OCI-LY3 (cell line): ENCODE measurements at regions not wholly inside any gene's neighbourhood (a gene's known extent, or its start where the extent isn't known, plus 50 kb on each side); places are given as distances from the start of the nearest gene placed in this dataset.

Source experiments
- EZH2phosphoT487 ChIP-seq: fragments of 200-600 bp; shearing (Covaris generic); IDR thresholded peaks from 2 replicates; pipeline ENCODE4 v1.6.1; 2018; ENCODE audit warnings: antibody characterized with exemption, mixed run types, low read depth
- TF ChIP-seq, protein P1 (sequence below): fragments of 200-600, 300-600 bp; sonication (generic); IDR thresholded peaks from 2 replicates; pipeline ENCODE4 v1.5.1; 2014; ENCODE audit warnings: antibody characterized with exemption, low read length, low read depth

DNA sequence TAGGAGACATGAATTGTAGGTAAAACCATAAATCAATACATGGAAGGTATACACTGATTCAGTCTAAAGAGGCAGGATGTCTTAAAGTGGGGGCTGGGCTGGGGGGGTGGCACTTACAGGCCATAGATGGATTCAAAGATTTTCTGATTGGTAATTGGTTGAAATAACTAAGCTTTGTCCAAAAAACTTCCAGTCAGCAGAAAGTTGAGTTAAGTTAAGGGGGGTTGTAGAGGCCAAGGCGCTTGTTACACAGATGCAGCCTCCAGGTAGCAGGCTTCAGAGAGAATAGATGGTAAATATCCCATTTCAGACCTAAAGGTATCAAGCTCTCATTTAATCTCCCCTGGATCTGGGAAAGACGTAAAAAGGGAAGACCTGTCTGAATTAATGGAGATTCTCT lies 233.6 kb upstream of the NRXN1 start:
- TF ChIP-seq, protein P1, sequence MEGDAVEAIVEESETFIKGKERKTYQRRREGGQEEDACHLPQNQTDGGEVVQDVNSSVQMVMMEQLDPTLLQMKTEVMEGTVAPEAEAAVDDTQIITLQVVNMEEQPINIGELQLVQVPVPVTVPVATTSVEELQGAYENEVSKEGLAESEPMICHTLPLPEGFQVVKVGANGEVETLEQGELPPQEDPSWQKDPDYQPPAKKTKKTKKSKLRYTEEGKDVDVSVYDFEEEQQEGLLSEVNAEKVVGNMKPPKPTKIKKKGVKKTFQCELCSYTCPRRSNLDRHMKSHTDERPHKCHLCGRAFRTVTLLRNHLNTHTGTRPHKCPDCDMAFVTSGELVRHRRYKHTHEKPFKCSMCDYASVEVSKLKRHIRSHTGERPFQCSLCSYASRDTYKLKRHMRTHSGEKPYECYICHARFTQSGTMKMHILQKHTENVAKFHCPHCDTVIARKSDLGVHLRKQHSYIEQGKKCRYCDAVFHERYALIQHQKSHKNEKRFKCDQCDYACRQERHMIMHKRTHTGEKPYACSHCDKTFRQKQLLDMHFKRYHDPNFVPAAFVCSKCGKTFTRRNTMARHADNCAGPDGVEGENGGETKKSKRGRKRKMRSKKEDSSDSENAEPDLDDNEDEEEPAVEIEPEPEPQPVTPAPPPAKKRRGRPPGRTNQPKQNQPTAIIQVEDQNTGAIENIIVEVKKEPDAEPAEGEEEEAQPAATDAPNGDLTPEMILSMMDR, result no peak
- no peak for TF ChIP-seq EZH2phosphoT487
